OCI-LY7 (cell line): ENCODE measurements at regions not wholly inside any gene's neighbourhood (a gene's known extent, or its start where the extent isn't known, plus 50 kb on each side); places are given as distances from the start of the nearest gene placed in this dataset.

Source experiments
- CTCF ChIP-seq: fragments of 200-600 bp; sonication (generic); conservative IDR thresholded peaks from 2 replicates; pipeline ENCODE4 v1.5.1; 2014; ENCODE audit warnings: mild to moderate bottlenecking, antibody characterized with exemption, low read length, moderate library complexity, mixed read lengths
- EZH2phosphoT487 ChIP-seq: fragments of 200-600 bp; sonication (generic); IDR thresholded peaks from 2 replicates; pipeline ENCODE4 v1.6.1; 2018; ENCODE audit warnings: low read depth, borderline replicate concordance, mild to moderate bottlenecking, mixed run types, antibody characterized with exemption, low read length, moderate library complexity, mixed read lengths

- TF ChIP-seq CTCF (no peak), EZH2phosphoT487 (no peak)
Measured at GRCh38 chr3:25915673-25916072, 125.8 kb downstream of the OXSM start.
